Fibroblast of lung (primary cell): ENCODE measurements at regions not wholly inside any gene's neighbourhood (a gene's known extent, or its start where the extent isn't known, plus 50 kb on each side); places are given as distances from the start of the nearest gene placed in this dataset.

Experiments
- DNase-seq, 2 donors: peaks; one replicate each; pipeline versions ENCODE4 v3.0.0 to v3.0.0-alpha.2; 2010; ENCODE audit warnings: low read depth in 2 of 2
- H2AFZ ChIP-seq: 2 replicates; pipeline ENCODE4 v1.5.1; 2012; ENCODE audit warnings: low read length, control low read depth, inconsistent platforms
- H3K27ac ChIP-seq: 2 replicates; pipeline ENCODE4 v1.5.1; 2011; ENCODE audit warnings: low read length, control low read depth; ENCODE audit not compliant: insufficient read depth
- H3K27me3 ChIP-seq: 2 replicates; pipeline ENCODE4 v1.5.1; 2011; ENCODE audit warnings: mild to moderate bottlenecking, low read length; ENCODE audit not compliant: control insufficient read depth, insufficient read depth
- H3K36me3 ChIP-seq: 2 replicates; pipeline ENCODE4 v1.5.1; 2011; ENCODE audit warnings: low read length; ENCODE audit not compliant: control insufficient read depth, insufficient read depth
- H3K4me1 ChIP-seq: 2 replicates; pipeline ENCODE4 v1.5.1; 2011; ENCODE audit warnings: low read length; ENCODE audit not compliant: control insufficient read depth, insufficient read depth; ENCODE audit errors: extremely low read depth
- H3K4me2 ChIP-seq: 2 replicates; pipeline ENCODE4 v1.5.1; 2011; ENCODE audit warnings: low read length, control low read depth; ENCODE audit not compliant: insufficient read depth; ENCODE audit errors: extremely low read depth
- H3K4me3 ChIP-seq, 4 experiments: fragments of 200-600 bp in 1 of 4; sonication (generic) in 1 of 4; replicated peaks in 1 of 4; 2 replicates each; pipeline ENCODE4 v1.5.1; 2011 to 2016; ENCODE audit warnings: low read length in 4 of 4, low read depth in 3 of 4, mild to moderate bottlenecking in 3 of 4, control low read depth in 2 of 4, inconsistent platforms in 1 of 4, mixed read lengths in 1 of 4; ENCODE audit not compliant: insufficient read depth in 1 of 4; ENCODE audit errors: control extremely low read depth in 1 of 4
- H3K79me2 ChIP-seq: 2 replicates; pipeline ENCODE4 v1.5.1; 2012; ENCODE audit warnings: mild to moderate bottlenecking, low read length, inconsistent platforms; ENCODE audit not compliant: control insufficient read depth, insufficient read depth
- H3K9ac ChIP-seq: 2 replicates; pipeline ENCODE4 v1.5.1; 2011; ENCODE audit warnings: mild to moderate bottlenecking, low read length, control low read depth; ENCODE audit not compliant: insufficient read depth
- H3K9me3 ChIP-seq: 2 replicates; pipeline ENCODE4 v1.5.1; 2012; ENCODE audit warnings: low read depth, low read length; ENCODE audit not compliant: control insufficient read depth, insufficient read depth
- H4K20me1 ChIP-seq: 2 replicates; pipeline ENCODE4 v1.5.1; 2011; ENCODE audit warnings: low read length; ENCODE audit not compliant: control insufficient read depth, insufficient read depth; ENCODE audit errors: extremely low read depth
- CTCF ChIP-seq, 2 donors: IDR thresholded peaks in 1 of 2; conservative IDR thresholded peaks in 1 of 2; 1 replicate in 1 of 2; 2 replicates in 1 of 2; pipeline ENCODE4 v1.5.1; 2011 to 2012; ENCODE audit warnings: low read length in 2 of 2, control low read depth in 1 of 2, inconsistent platforms in 1 of 2, low read depth in 1 of 2, mild to moderate bottlenecking in 1 of 2
- EZH2 ChIP-seq: IDR thresholded peaks from 2 replicates; pipeline ENCODE4 v1.5.1; 2012; ENCODE audit warnings: low read length, control low read depth, mild to moderate bottlenecking; ENCODE audit errors: missing control alignments

- H3K4me3 ChIP-seq, result no peak overlapping the region
- no peaks in the 10 kb centered on the region for H3K79me2 ChIP-seq
- no peak overlapping the region for H3K27ac ChIP-seq
- no peak overlapping the region for H2AFZ ChIP-seq
- H3K4me1 ChIP-seq, result no peaks in the 10 kb centered on the region
- peak in 1 of 2 donors; percentile 28 for DNase-seq
- no peak overlapping the region for H3K9ac ChIP-seq
- no peak overlapping the region for H3K4me2 ChIP-seq
- no peaks in the 10 kb centered on the region for H3K36me3 ChIP-seq
- no peaks in the 10 kb centered on the region for H4K20me1 ChIP-seq
- H3K9me3 ChIP-seq, result no peaks in the 10 kb centered on the region
- H3K27me3 ChIP-seq, result no peaks in the 10 kb centered on the region
- no peak for TF ChIP-seq EZH2
- TF ChIP-seq CTCF (conservative IDR thresholded peaks at IDR 0.05 in 1 of 2, IDR thresholded peaks at IDR 0.05 in 1 of 2; ENCODE audit: low read depth in 1 of 2, low read length in 2 of 2), result no peak
These were observed 83.9 kb upstream of the ARHGAP24 start for GRCh38 chr4:85391071-85391470.

- TF ChIP-seq CTCF (conservative IDR thresholded peaks at IDR 0.05 in 1 of 2, IDR thresholded peaks at IDR 0.05 in 1 of 2; ENCODE audit: low read depth in 1 of 2, low read length in 2 of 2), result no peak
- no peak for TF ChIP-seq EZH2
- no peak overlapping the region for H3K4me3 ChIP-seq
These were observed 83.2 kb upstream of the ARHGAP24 start for GRCh38 chr4:85391589-85392410.

GRCh38 chr4:85393201-85393600, 81.7 kb upstream of the ARHGAP24 start:
- no peak for TF ChIP-seq EZH2
- no peak for TF ChIP-seq CTCF (conservative IDR thresholded peaks at IDR 0.05 in 1 of 2, IDR thresholded peaks at IDR 0.05 in 1 of 2; ENCODE audit: low read depth in 1 of 2, low read length in 2 of 2)
- Histone ChIP-seq H3K4me2 (no peak overlapping the region), H2AFZ (no peak overlapping the region)

More at GRCh38 chr4:85391589-85392410, 83.2 kb upstream of the ARHGAP24 start:
- Histone ChIP-seq H3K27me3 (no peaks in the 10 kb centered on the region), H3K4me2 (no peak overlapping the region), H3K9ac (no peak overlapping the region), H2AFZ (no peak overlapping the region), H4K20me1 (no peaks in the 10 kb centered on the region), H3K36me3 (no peaks in the 10 kb centered on the region), H3K79me2 (no peaks in the 10 kb centered on the region), H3K9me3 (no peaks in the 10 kb centered on the region), H3K4me1 (no peaks in the 10 kb centered on the region), H3K27ac (no peak overlapping the region)
- DNase-seq, result no peak

More at GRCh38 chr4:85393201-85393600, 81.7 kb upstream of the ARHGAP24 start:
- Histone ChIP-seq H3K79me2 (no peaks in the 10 kb centered on the region), H3K9ac (no peak overlapping the region), H3K4me3 (no peak overlapping the region), H3K27ac (no peak overlapping the region), H3K36me3 (no peaks in the 10 kb centered on the region), H3K27me3 (no peaks in the 10 kb centered on the region), H4K20me1 (no peaks in the 10 kb centered on the region), H3K4me1 (no peaks in the 10 kb centered on the region), H3K9me3 (no peaks in the 10 kb centered on the region)
- no peak for DNase-seq
